HUDEP-2 (cell line): ENCODE measurements at regions not wholly inside any gene's neighbourhood (a gene's known extent, or its start where the extent isn't known, plus 50 kb on each side); places are given as distances from the start of the nearest gene placed in this dataset.
A peak's percentile ranks its signal among the peaks of the same experiment; 100 is the strongest.

Experiments
- DNase-seq, 76 experiments: peaks; one replicate each; lab custom pipeline; 2025; ENCODE audit not compliant: unreplicated experiment in 76 of 76; lab: John Stamatoyannopoulos, UW

GRCh38 chr6:144855375-144855774 lies 570.2 kb downstream of the UTRN start:
- no peak for DNase-seq

GRCh38 chr6:144855812-144856531 lies 570.8 kb downstream of the UTRN start:
- DNase-seq = no peak

- no peak for DNase-seq
Observed at GRCh38 chr6:144856622-144857021, 571.5 kb downstream of the UTRN start.

GRCh38 chr6:144857086-144857485 lies 572.0 kb downstream of the UTRN start:
- no peak for DNase-seq

- no peak for DNase-seq
Observed at GRCh38 chr6:144862769-144863168, 577.6 kb downstream of the UTRN start.

GRCh38 chr6:144867761-144868160 lies 582.6 kb downstream of the UTRN start:
- no peak for DNase-seq

GRCh38 chr6:144870782-144871181 lies 585.6 kb downstream of the UTRN start:
- no peak for DNase-seq

GRCh38 chr6:144873623-144874378 lies 588.7 kb downstream of the UTRN start:
- DNase-seq = peak in 2 of 76 experiments; percentile 5 to 8

- no peak for DNase-seq
Observed at GRCh38 chr6:144876689-144877088, 591.6 kb downstream of the UTRN start.

- no peak for DNase-seq
Observed at GRCh38 chr6:144877118-144877517, 592.0 kb downstream of the UTRN start.

GRCh38 chr6:144878577-144878976 lies 593.4 kb downstream of the UTRN start:
- no peak for DNase-seq

GRCh38 chr6:144879436-144879835 lies 594.3 kb downstream of the UTRN start:
- DNase-seq = no peak

- no peak for DNase-seq
Observed at GRCh38 chr6:144882425-144882824, 597.3 kb downstream of the UTRN start.

GRCh38 chr6:144883915-144884314 lies 598.8 kb downstream of the UTRN start:
- no peak for DNase-seq

GRCh38 chr6:144885817-144886216 lies 600.7 kb downstream of the UTRN start:
- DNase-seq = no peak

GRCh38 chr6:144886682-144887081 lies 601.5 kb downstream of the UTRN start:
- DNase-seq = peak in 73 of 76 experiments; percentile 14 to 98 (median 87)

GRCh38 chr6:144888621-144889020 lies 603.5 kb downstream of the UTRN start:
- DNase-seq = no peak

GRCh38 chr6:144893680-144894151 lies 608.6 kb downstream of the UTRN start:
- DNase-seq = no peak

- DNase-seq = no peak
Observed at GRCh38 chr6:144894240-144894639, 609.1 kb downstream of the UTRN start.

- DNase-seq = no peak
Observed at GRCh38 chr6:144895313-144896278, 610.5 kb downstream of the UTRN start.

GRCh38 chr6:144896289-144896688 lies 611.2 kb downstream of the UTRN start:
- DNase-seq = no peak
